RWPE2 (cell line): ENCODE measurements at regions not wholly inside any gene's neighbourhood (a gene's known extent, or its start where the extent isn't known, plus 50 kb on each side); places are given as distances from the start of the nearest gene placed in this dataset.
A peak's percentile ranks its signal among the peaks of the same experiment; 100 is the strongest.

Experiments used
- ATAC-seq: fragments of 200-7000 bp; cut with Tn5 transposase; 3 replicates; pipeline ENCODE4 v1.9.1; 2021; ENCODE audit warnings: low read depth
- DNase-seq: peaks from one replicate; pipeline ENCODE4 v3.0.0-alpha.2; 2020; ENCODE audit warnings: low spot score
- H3K27ac ChIP-seq: fragments of 450-650 bp; 2 replicates; pipeline ENCODE4 v1.5.1; 2017; ENCODE audit warnings: mild to moderate bottlenecking; ENCODE audit not compliant: poor library complexity, severe bottlenecking
- H3K27me3 ChIP-seq: fragments of 250-450 bp; sonication (Bioruptor Pico); 2 replicates; pipeline ENCODE4 v1.5.1; 2021; ENCODE audit warnings: mild to moderate bottlenecking, moderate library complexity; ENCODE audit not compliant: insufficient read depth, poor library complexity, severe bottlenecking
- H3K36me3 ChIP-seq: fragments of 250-450 bp; sonication (Bioruptor Pico); 2 replicates; pipeline ENCODE4 v1.5.1; 2020; ENCODE audit warnings: low read depth, mild to moderate bottlenecking, moderate library complexity
- H3K4me1 ChIP-seq: fragments of 250-450 bp; sonication (Bioruptor Pico); 2 replicates; pipeline ENCODE4 v1.5.1; 2021; ENCODE audit warnings: mild to moderate bottlenecking, moderate library complexity; ENCODE audit not compliant: insufficient read depth, poor library complexity, severe bottlenecking
- H3K4me3 ChIP-seq: fragments of 250-450 bp; sonication (Bioruptor Pico); 2 replicates; pipeline ENCODE4 v1.5.1; 2021; ENCODE audit warnings: mild to moderate bottlenecking, moderate library complexity; ENCODE audit not compliant: severe bottlenecking
- H3K9me3 ChIP-seq: fragments of 250-450 bp; sonication (Bioruptor Pico); 2 replicates; pipeline ENCODE4 v1.5.1; 2021; ENCODE audit warnings: mild to moderate bottlenecking, moderate library complexity; ENCODE audit not compliant: severe bottlenecking
- CTCF ChIP-seq: fragments of 450-650 bp; IDR thresholded peaks from one replicate; pipeline ENCODE4 v1.5.1; 2017; ENCODE audit warnings: mild to moderate bottlenecking, moderate library complexity; ENCODE audit not compliant: poor library complexity, severe bottlenecking

GRCh38 chr12:90859591-90859990 lies 95.4 kb downstream of the CCER1 start:
- Histone ChIP-seq H3K27ac (no peak overlapping the region), H3K4me1 (no peaks in the 10 kb centered on the region), H3K36me3 (no peaks in the 10 kb centered on the region), H3K27me3 (no peaks in the 10 kb centered on the region), H3K4me3 (no peak overlapping the region), H3K9me3 (no peaks in the 10 kb centered on the region)
- no peak for TF ChIP-seq CTCF
- DNase-seq, result no peak
- ATAC-seq, result no peak

- DNase-seq (no peak), ATAC-seq (no peak)
- TF ChIP-seq CTCF, result no peak
Observed at GRCh38 chr12:90858252-90858651, 96.7 kb downstream of the CCER1 start.

GRCh38 chr12:90855534-90855933 lies 99.4 kb downstream of the CCER1 start:
- Histone ChIP-seq H3K27ac (no peak overlapping the region), H3K27me3 (no peaks in the 10 kb centered on the region), H3K4me3 (no peak overlapping the region), H3K9me3 (no peaks in the 10 kb centered on the region), H3K4me1 (no peaks in the 10 kb centered on the region), H3K36me3 (no peaks in the 10 kb centered on the region)
- no peak for ATAC-seq
- no peak for DNase-seq
- TF ChIP-seq CTCF, result no peak

More at GRCh38 chr12:90858252-90858651, 96.7 kb downstream of the CCER1 start:
- H3K27ac ChIP-seq, result no peak overlapping the region
- H3K27me3 ChIP-seq, result no peaks in the 10 kb centered on the region
- H3K4me3 ChIP-seq, result no peak overlapping the region
- no peaks in the 10 kb centered on the region for H3K36me3 ChIP-seq
- H3K9me3 ChIP-seq, result no peaks in the 10 kb centered on the region
- H3K4me1 ChIP-seq, result no peaks in the 10 kb centered on the region

- no peaks in the 10 kb centered on the region for H3K27me3 ChIP-seq
- H3K4me1 ChIP-seq, result no peaks in the 10 kb centered on the region
- no peaks in the 10 kb centered on the region for H3K9me3 ChIP-seq
- no peaks in the 10 kb centered on the region for H3K36me3 ChIP-seq
- DNase-seq (no peak), ATAC-seq (peak; percentile 57; the same call in 1 of the 3 replicates)
- peak; percentile 94 for TF ChIP-seq CTCF
- no peak overlapping the region for H3K27ac ChIP-seq
- H3K4me3 ChIP-seq, result no peak overlapping the region
Observed at GRCh38 chr12:90854136-90854689, 100.8 kb downstream of the CCER1 start.
